Trophoblast cell (in vitro differentiated cells and primary cell): ENCODE measurements at regions not wholly inside any gene's neighbourhood (a gene's known extent, or its start where the extent isn't known, plus 50 kb on each side); places are given as distances from the start of the nearest gene placed in this dataset.
A peak's percentile ranks its signal among the peaks of the same experiment; 100 is the strongest.

Source experiments
- DNase-seq, 2 donors: peaks; one replicate each; pipeline ENCODE4 v3.0.0-alpha.2; 2016
- H2AFZ ChIP-seq: 2 replicates; pipeline ENCODE4 v1.6.1; 2013; ENCODE audit warnings: low read length, moderate library complexity, mild to moderate bottlenecking; ENCODE audit not compliant: insufficient read depth, poor library complexity
- H2AK5ac ChIP-seq: 2 replicates; pipeline ENCODE4 v1.6.1; 2013; ENCODE audit warnings: mild to moderate bottlenecking, low read length
- H2BK120ac ChIP-seq: 2 replicates; pipeline ENCODE4 v1.6.1; 2013; ENCODE audit warnings: low read length, mild to moderate bottlenecking, moderate library complexity; ENCODE audit not compliant: insufficient read depth, poor library complexity
- H2BK12ac ChIP-seq: 2 replicates; pipeline ENCODE4 v1.6.1; 2013; ENCODE audit warnings: mild to moderate bottlenecking, low read length, moderate library complexity
- H2BK5ac ChIP-seq: 2 replicates; pipeline ENCODE4 v1.6.1; 2013; ENCODE audit warnings: low read length, low read depth, moderate library complexity, mild to moderate bottlenecking; ENCODE audit not compliant: poor library complexity
- H3K14ac ChIP-seq: 2 replicates; pipeline ENCODE4 v1.6.1; 2013; ENCODE audit warnings: mild to moderate bottlenecking, low read length
- H3K18ac ChIP-seq: 2 replicates; pipeline ENCODE4 v1.6.1; 2013; ENCODE audit warnings: mild to moderate bottlenecking, low read length
- H3K23ac ChIP-seq: 2 replicates; pipeline ENCODE4 v1.6.1; 2013; ENCODE audit warnings: low read length
- H3K27ac ChIP-seq: 2 replicates; pipeline ENCODE4 v1.5.1; 2013; ENCODE audit warnings: low read depth, mild to moderate bottlenecking, inconsistent platforms, low read length, moderate library complexity
- H3K27me3 ChIP-seq: 2 replicates; pipeline ENCODE4 v1.6.1; 2013; ENCODE audit warnings: inconsistent platforms, mild to moderate bottlenecking, low read length, moderate library complexity; ENCODE audit not compliant: insufficient read depth
- H3K36me3 ChIP-seq, 2 experiments: 1 replicate in 1 of 2; 2 replicates in 1 of 2; pipeline ENCODE4 v1.6.1; 2013; ENCODE audit warnings: low read length in 2 of 2, mild to moderate bottlenecking in 2 of 2, moderate library complexity in 1 of 2; ENCODE audit not compliant: insufficient read depth in 2 of 2, control insufficient read depth in 1 of 2
- H3K4ac ChIP-seq: 2 replicates; pipeline ENCODE4 v1.6.1; 2013; ENCODE audit warnings: low read depth, mild to moderate bottlenecking, low read length, moderate library complexity
- H3K4me1 ChIP-seq, 2 experiments: 1 replicate in 1 of 2; 2 replicates in 1 of 2; pipeline ENCODE4 v1.6.1; 2013; ENCODE audit warnings: low read length in 2 of 2, mild to moderate bottlenecking in 2 of 2, moderate library complexity in 1 of 2; ENCODE audit not compliant: insufficient read depth in 2 of 2, control insufficient read depth in 1 of 2
- H3K4me2 ChIP-seq: 2 replicates; pipeline ENCODE4 v1.6.1; 2013; ENCODE audit warnings: inconsistent platforms, mild to moderate bottlenecking, low read length, moderate library complexity
- H3K4me3 ChIP-seq: 2 replicates; pipeline ENCODE4 v1.5.1; 2013; ENCODE audit warnings: mild to moderate bottlenecking, low read depth, low read length, inconsistent platforms
- H3K79me1 ChIP-seq: one replicate; pipeline ENCODE4 v1.6.1; 2013; ENCODE audit warnings: low read length
- H3K79me2 ChIP-seq: 2 replicates; pipeline ENCODE4 v1.6.1; 2013; ENCODE audit warnings: low read length, mild to moderate bottlenecking; ENCODE audit not compliant: control insufficient read depth, insufficient read depth, poor library complexity
- H3K9ac ChIP-seq: 2 replicates; pipeline ENCODE4 v1.6.1; 2013; ENCODE audit warnings: mild to moderate bottlenecking, low read length
- H3K9me3 ChIP-seq: 2 replicates; pipeline ENCODE4 v1.6.1; 2013; ENCODE audit warnings: low read depth, mild to moderate bottlenecking, control low read depth, inconsistent platforms, low read length; ENCODE audit not compliant: insufficient read depth
- H4K12ac ChIP-seq: 2 replicates; pipeline ENCODE4 v1.6.1; 2013; ENCODE audit warnings: low read depth, mild to moderate bottlenecking, low read length, moderate library complexity
- H4K8ac ChIP-seq: 2 replicates; pipeline ENCODE4 v1.6.1; 2013; ENCODE audit warnings: low read depth, mild to moderate bottlenecking, low read length, moderate library complexity
- H4K91ac ChIP-seq: one replicate; pipeline ENCODE4 v1.6.1; 2013; ENCODE audit warnings: low read depth, mild to moderate bottlenecking, low read length, moderate library complexity
- WGBS: extraction: QIAGEN DNeasy Blood & Tissue Kit; methylation state at CpG from one replicate; pipeline ENCODE4 v1.1.7; 2013; ENCODE audit warnings: missing lambda C conversion rate; ENCODE audit not compliant: insufficient read length, insufficient coverage; ENCODE audit errors: extremely low coverage; 5-methylcytosine and 5-hydroxymethylcytosine counted together

DNA sequence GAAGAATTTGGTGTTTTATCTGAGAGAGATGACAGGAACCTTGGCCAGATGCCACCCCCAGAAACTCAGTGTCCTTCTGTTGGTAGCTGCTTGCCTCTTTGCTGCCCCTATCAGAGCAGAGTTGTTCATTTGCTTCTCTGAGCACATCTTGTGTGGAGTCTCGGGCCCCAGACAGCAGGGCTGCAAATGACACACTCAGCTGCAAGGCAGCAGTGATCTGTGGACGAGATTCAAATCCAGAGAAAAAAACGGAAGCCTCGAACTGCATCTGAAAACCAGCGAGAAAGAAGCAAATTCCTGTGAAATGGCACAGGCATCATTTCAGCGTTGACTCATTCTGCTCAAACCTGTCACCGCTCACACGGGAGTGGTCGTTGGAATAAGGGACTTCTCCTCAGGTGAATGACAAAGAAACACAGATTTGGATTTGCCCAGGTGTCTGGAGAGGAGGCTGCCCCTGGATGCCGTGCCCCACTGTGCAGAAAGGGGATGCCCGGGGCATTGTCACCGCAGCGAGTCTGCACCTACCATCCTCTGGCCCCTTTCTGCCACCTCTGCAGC is 144.7 kb downstream of the PFKFB3 start:
- Histone ChIP-seq H3K18ac (no peak overlapping the region), H2AK5ac (no peak overlapping the region), H3K27ac (no peak overlapping the region), H3K4ac (no peak overlapping the region), H3K4me1 (peaks cover 0 to 2% of the 10 kb centered on the region in 2 experiments), H3K79me2 (no peaks in the 10 kb centered on the region), H2BK5ac (no peak overlapping the region), H3K9ac (no peak overlapping the region), H3K14ac (no peak overlapping the region), H3K4me3 (no peak overlapping the region), H3K36me3 (no peaks in the 10 kb centered on the region), H3K23ac (no peak overlapping the region), H2AFZ (no peak overlapping the region), H4K91ac (no peak overlapping the region), H4K8ac (no peak overlapping the region), H4K12ac (no peak overlapping the region), H3K79me1 (no peaks in the 10 kb centered on the region), H3K9me3 (peaks cover 3% of the 10 kb centered on the region), H3K27me3 (no peaks in the 10 kb centered on the region), H2BK120ac (no peak overlapping the region), H3K4me2 (no peak overlapping the region), H2BK12ac (no peak overlapping the region)
- DNase-seq: peak in 1 of 2 donors; percentile 8
- WGBS: no CpG with 5 or more reads among the region's 13 CpGs

DNA sequence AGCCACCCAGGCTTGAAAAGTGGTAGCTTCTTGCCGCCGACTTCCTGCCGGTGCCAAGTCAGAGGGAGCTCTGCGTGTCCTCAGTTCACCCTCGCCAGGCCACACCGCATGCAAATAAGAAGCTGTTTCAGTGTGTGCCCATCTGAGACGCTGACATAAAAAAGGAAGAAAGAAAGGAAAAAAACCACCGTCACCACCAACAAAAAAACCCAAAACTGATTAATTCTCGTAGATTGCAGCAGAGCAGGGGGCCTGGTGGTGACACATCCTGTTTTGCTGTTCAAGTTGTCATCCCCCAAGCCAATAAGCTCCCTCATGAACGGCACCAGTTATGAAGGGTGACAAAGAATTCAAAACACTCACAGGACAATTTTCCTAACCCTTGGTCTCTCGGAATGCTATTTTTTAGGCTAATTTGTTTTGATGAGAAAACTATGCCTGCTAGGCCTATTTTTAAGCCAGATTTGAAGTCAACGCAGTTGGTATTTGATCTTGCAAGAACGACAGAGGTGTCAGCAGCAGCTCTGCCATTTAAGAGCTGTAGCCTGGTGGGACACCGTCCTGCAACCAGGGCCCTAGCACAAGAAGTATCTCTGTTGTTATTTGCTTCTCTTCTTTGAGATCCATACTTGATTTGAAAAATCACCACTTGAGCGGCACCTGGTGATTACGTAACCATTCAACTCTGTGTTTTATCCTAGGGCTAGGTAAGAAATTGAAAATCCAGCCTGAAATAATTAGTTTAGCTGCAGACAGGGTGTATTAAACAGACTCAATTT is 145.6 kb downstream of the PFKFB3 start:
- no peak overlapping the region for H3K14ac ChIP-seq
- no peak overlapping the region for H3K4me3 ChIP-seq
- H4K12ac ChIP-seq: no peak overlapping the region
- peaks cover 1% of the 10 kb centered on the region for H3K9me3 ChIP-seq
- no peak overlapping the region for H2BK12ac ChIP-seq
- no peaks in the 10 kb centered on the region for H3K79me1 ChIP-seq
- H3K9ac ChIP-seq: no peak overlapping the region
- no CpG with 5 or more reads among the region's 16 CpGs for WGBS
- H2AK5ac ChIP-seq: no peak overlapping the region
- DNase-seq: peak; percentile 19 to 45
- H3K79me2 ChIP-seq: no peaks in the 10 kb centered on the region
- H3K18ac ChIP-seq: no peak overlapping the region
- no peak overlapping the region for H2BK120ac ChIP-seq
- no peak overlapping the region for H4K8ac ChIP-seq
- no peak overlapping the region for H3K4me2 ChIP-seq
- H3K27me3 ChIP-seq: no peaks in the 10 kb centered on the region
- H3K36me3 ChIP-seq: no peaks in the 10 kb centered on the region
- no peak overlapping the region for H2AFZ ChIP-seq
- H3K4me1 ChIP-seq: peaks cover 0 to 2% of the 10 kb centered on the region in 2 experiments
- no peak overlapping the region for H3K23ac ChIP-seq
- H2BK5ac ChIP-seq: no peak overlapping the region
- H3K27ac ChIP-seq: no peak overlapping the region
- H3K4ac ChIP-seq: no peak overlapping the region
- no peak overlapping the region for H4K91ac ChIP-seq

DNA sequence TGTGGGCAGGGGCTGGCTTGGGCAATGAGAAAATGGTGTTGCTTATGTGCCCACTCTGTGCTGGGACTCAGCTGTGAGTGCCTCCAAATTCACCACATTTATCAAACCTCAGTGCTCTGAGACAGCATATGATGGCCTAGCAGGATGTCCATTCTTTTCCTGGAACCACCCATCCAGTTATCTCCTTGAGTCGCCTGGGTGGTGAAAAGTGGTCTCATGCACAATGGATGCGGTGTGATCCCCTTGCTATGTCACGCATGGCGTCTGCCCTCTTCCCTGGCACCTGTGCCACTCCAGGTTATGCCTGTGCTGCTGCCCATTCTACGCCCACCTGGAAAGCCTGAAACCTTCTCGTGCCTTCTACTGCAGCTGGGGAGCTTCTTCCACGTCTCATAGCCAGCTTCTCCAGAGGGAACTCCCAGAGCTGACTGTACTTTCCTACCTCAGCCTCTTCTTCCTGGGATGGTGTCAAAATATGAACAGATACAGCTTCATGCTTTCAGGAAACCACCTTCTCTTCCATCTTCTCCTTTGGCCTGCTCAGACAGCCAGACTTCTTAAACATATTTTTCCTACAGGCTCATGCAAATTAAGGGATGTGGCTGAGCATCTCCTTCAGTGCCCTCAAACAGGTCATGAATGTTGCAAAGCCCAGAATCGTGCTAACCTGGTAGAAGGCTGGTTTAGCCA is 147.3 kb downstream of the PFKFB3 start:
- WGBS: no CpG with 5 or more reads among the region's 8 CpGs
- no peak overlapping the region for H3K14ac ChIP-seq
- no peak overlapping the region for H3K4ac ChIP-seq
- H2AFZ ChIP-seq: no peak overlapping the region
- no peak overlapping the region for H3K23ac ChIP-seq
- H3K9ac ChIP-seq: no peak overlapping the region
- no peaks in the 10 kb centered on the region for H3K79me1 ChIP-seq
- H3K79me2 ChIP-seq: no peaks in the 10 kb centered on the region
- no peak overlapping the region for H3K4me2 ChIP-seq
- no peak overlapping the region for H2BK5ac ChIP-seq
- H3K27ac ChIP-seq: no peak overlapping the region
- H4K91ac ChIP-seq: no peak overlapping the region
- no peaks in the 10 kb centered on the region for H3K9me3 ChIP-seq
- no peak overlapping the region for H3K18ac ChIP-seq
- H3K4me1 ChIP-seq: peaks cover 0 to 2% of the 10 kb centered on the region in 2 experiments
- no peak overlapping the region for H2BK120ac ChIP-seq
- H2AK5ac ChIP-seq: no peak overlapping the region
- H4K12ac ChIP-seq: no peak overlapping the region
- H3K4me3 ChIP-seq: no peak overlapping the region
- H4K8ac ChIP-seq: no peak overlapping the region
- no peaks in the 10 kb centered on the region for H3K36me3 ChIP-seq
- no peaks in the 10 kb centered on the region for H3K27me3 ChIP-seq
- DNase-seq: no peak
- no peak overlapping the region for H2BK12ac ChIP-seq

DNA sequence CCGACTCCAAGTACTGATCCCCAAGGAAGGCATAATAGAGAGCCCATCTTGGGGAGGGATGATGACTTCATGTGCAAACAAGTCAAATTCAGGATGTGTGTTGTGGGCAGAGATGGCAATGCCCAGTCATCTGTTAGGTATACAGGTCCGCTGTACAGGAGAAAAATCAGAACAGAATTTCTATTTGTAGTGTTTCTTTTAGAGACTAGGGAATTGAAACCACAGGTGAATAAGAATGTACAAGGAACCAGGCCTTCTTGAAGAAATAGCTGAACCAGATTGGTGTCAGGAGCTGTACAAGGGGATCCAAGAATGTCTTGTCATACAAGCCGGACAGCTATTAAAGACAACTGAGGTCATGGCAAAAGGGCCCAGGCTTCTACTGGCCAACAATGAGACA is 147.9 kb downstream of the PFKFB3 start:
- H3K4ac ChIP-seq: no peak overlapping the region
- no CpG with 5 or more reads among the region's 3 CpGs for WGBS
- no peak overlapping the region for H2AFZ ChIP-seq
- H3K27me3 ChIP-seq: no peaks in the 10 kb centered on the region
- no peak overlapping the region for H4K91ac ChIP-seq
- H4K12ac ChIP-seq: no peak overlapping the region
- H3K9ac ChIP-seq: no peak overlapping the region
- peaks cover 0 to 2% of the 10 kb centered on the region in 2 experiments for H3K4me1 ChIP-seq
- H3K18ac ChIP-seq: no peak overlapping the region
- H3K36me3 ChIP-seq: no peaks in the 10 kb centered on the region
- H3K4me2 ChIP-seq: no peak overlapping the region
- H3K14ac ChIP-seq: no peak overlapping the region
- H2AK5ac ChIP-seq: no peak overlapping the region
- no peaks in the 10 kb centered on the region for H3K79me2 ChIP-seq
- H2BK120ac ChIP-seq: no peak overlapping the region
- no peak overlapping the region for H4K8ac ChIP-seq
- H3K23ac ChIP-seq: no peak overlapping the region
- no peaks in the 10 kb centered on the region for H3K9me3 ChIP-seq
- no peak for DNase-seq
- H3K27ac ChIP-seq: no peak overlapping the region
- no peak overlapping the region for H2BK5ac ChIP-seq
- no peak overlapping the region for H2BK12ac ChIP-seq
- no peaks in the 10 kb centered on the region for H3K79me1 ChIP-seq
- H3K4me3 ChIP-seq: no peak overlapping the region
